ENCODE measurements at regions not wholly inside any gene's neighbourhood (a gene's known extent, or its start where the extent isn't known, plus 50 kb on each side); places are given as distances from the start of the nearest gene placed in this dataset.

- no peak for DNase-seq (ENCODE audit: low read depth)
- H3K4me3 ChIP-seq (ENCODE audit: control insufficient read depth, low read depth, low read length), result no peak overlapping the region
Measured at GRCh38 chr7:85927226-85927625, 716.5 kb upstream of the GRM3 start.

DNA sequence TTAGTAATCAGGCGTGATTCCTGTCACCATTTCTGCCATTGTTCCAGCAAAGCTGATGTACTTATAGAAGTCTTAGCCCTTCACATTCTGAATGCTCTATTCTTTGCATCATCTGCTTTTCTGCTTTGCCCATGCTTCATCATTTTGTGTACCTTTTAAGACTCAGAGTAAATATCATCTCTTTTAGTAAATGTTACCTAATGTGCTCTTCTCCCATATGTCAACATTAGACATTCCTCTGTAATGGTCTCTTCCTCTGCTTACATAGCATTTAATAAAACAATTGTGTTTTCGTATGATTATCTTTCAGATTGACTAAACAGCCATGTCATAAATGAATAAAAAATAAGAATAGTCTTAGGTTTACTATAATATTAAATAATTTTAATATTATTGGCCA is 719.6 kb upstream of the GRM3 start:
- H3K4me3 ChIP-seq (ENCODE audit: control insufficient read depth, low read depth, low read length), result no peak overlapping the region
- DNase-seq (ENCODE audit: low read depth), result no peak
- TF ChIP-seq CTCF (IDR thresholded peaks at IDR 0.05; ENCODE audit: control insufficient read depth, insufficient read depth, low read depth, low read length, missing control alignments), result no peak

More at GRCh38 chr7:85927226-85927625, 716.5 kb upstream of the GRM3 start:
- TF ChIP-seq CTCF (IDR thresholded peaks at IDR 0.05; ENCODE audit: control insufficient read depth, insufficient read depth, low read depth, low read length, missing control alignments), result no peak

- DNase-seq (ENCODE audit: low read depth), result no peak
- no peak overlapping the region for H3K4me3 ChIP-seq (ENCODE audit: control insufficient read depth, low read depth, low read length)
- TF ChIP-seq CTCF (IDR thresholded peaks at IDR 0.05; ENCODE audit: control insufficient read depth, insufficient read depth, low read depth, low read length, missing control alignments), result no peak
Measured at GRCh38 chr7:85916016-85916415, 727.7 kb upstream of the GRM3 start.

GRCh38 chr7:85914437-85914836 is 727.6 kb upstream of the SEMA3D start:
- no peak for TF ChIP-seq CTCF (IDR thresholded peaks at IDR 0.05; ENCODE audit: control insufficient read depth, insufficient read depth, low read depth, low read length, missing control alignments)
- no peak overlapping the region for H3K4me3 ChIP-seq (ENCODE audit: control insufficient read depth, low read depth, low read length)
- no peak for DNase-seq (ENCODE audit: low read depth)

GRCh38 chr7:85908051-85908450 is 721.2 kb upstream of the SEMA3D start:
- TF ChIP-seq CTCF (IDR thresholded peaks at IDR 0.05; ENCODE audit: control insufficient read depth, insufficient read depth, low read depth, low read length, missing control alignments), result no peak
- DNase-seq (ENCODE audit: low read depth), result no peak
- no peak overlapping the region for H3K4me3 ChIP-seq (ENCODE audit: control insufficient read depth, low read depth, low read length)

DNA sequence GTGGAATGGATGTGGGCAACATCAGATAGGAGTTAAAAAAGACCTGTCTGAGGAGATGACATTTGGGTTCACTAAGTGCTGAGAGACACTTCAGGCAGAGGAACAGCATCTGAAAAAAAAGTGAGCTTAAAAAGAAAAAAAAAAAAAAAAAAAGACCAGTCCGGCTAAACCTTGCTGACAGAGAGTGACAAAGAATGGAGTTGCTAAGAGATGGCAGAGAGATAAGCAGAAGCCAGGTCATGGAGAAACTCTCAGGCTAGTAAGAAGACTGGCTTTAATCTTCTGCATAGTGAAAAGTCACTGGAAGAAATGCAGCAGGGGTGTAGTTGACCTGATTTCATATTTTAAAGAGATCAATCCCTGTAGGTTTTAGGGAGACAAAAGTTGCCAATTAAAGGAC is 711.1 kb upstream of the SEMA3D start:
- no peak overlapping the region for H3K4me3 ChIP-seq (ENCODE audit: control insufficient read depth, low read depth, low read length)
- no peak for TF ChIP-seq CTCF (IDR thresholded peaks at IDR 0.05; ENCODE audit: control insufficient read depth, insufficient read depth, low read depth, low read length, missing control alignments)
- DNase-seq (ENCODE audit: low read depth), result no peak

- no peak overlapping the region for H3K4me3 ChIP-seq (ENCODE audit: control insufficient read depth, low read depth, low read length)
- no peak for TF ChIP-seq CTCF (IDR thresholded peaks at IDR 0.05; ENCODE audit: control insufficient read depth, insufficient read depth, low read depth, low read length, missing control alignments)
- DNase-seq (ENCODE audit: low read depth), result no peak
Measured at GRCh38 chr7:85896531-85896930, 709.7 kb upstream of the SEMA3D start.
